Panc1 (cell line): ENCODE measurements at regions not wholly inside any gene's neighbourhood (a gene's known extent, or its start where the extent isn't known, plus 50 kb on each side); places are given as distances from the start of the nearest gene placed in this dataset.

ENCODE experiments used
- SIN3A ChIP-seq: IDR thresholded peaks from 2 replicates; pipeline ENCODE4 v1.6.1; 2012; ENCODE audit warnings: low read depth, mild to moderate bottlenecking, low read length, moderate library complexity, borderline replicate concordance; ENCODE audit not compliant: insufficient read depth
- TCF7L2 ChIP-seq: IDR thresholded peaks from 2 replicates; pipeline ENCODE4 v1.6.1; 2011; ENCODE audit warnings: mild to moderate bottlenecking, low read depth, low read length, inconsistent platforms

GRCh38 chr14:25993830-25994229, 604.0 kb downstream of the NOVA1 start:
- no peak for TF ChIP-seq TCF7L2
- no peak for TF ChIP-seq SIN3A
